ENCODE measurements at regions not wholly inside any gene's neighbourhood (a gene's known extent, or its start where the extent isn't known, plus 50 kb on each side); places are given as distances from the start of the nearest gene placed in this dataset.

- DNase-seq = no peak
Measured at GRCh38 chr5:110085826-110086225, 396.1 kb downstream of the MAN2A1 start.

- peak; percentile 32 for DNase-seq
Measured at GRCh38 chr5:110086658-110087388, 397.1 kb downstream of the MAN2A1 start.

GRCh38 chr5:110087829-110088228, 398.1 kb downstream of the MAN2A1 start:
- no peak for DNase-seq

GRCh38 chr5:110088676-110089436, 399.1 kb downstream of the MAN2A1 start:
- DNase-seq = no peak

GRCh38 chr5:110092955-110093785, 403.4 kb downstream of the MAN2A1 start:
- DNase-seq = no peak

- no peak for DNase-seq
Measured at GRCh38 chr5:110094109-110094508, 404.4 kb downstream of the MAN2A1 start.

- no peak for DNase-seq
Measured at GRCh38 chr5:110094548-110094947, 404.8 kb downstream of the MAN2A1 start.

- DNase-seq = no peak
Measured at GRCh38 chr5:110096419-110096818, 406.7 kb downstream of the MAN2A1 start.

- no peak for DNase-seq
Measured at GRCh38 chr5:110099572-110099971, 409.8 kb downstream of the MAN2A1 start.

GRCh38 chr5:110103081-110103480, 413.4 kb downstream of the MAN2A1 start:
- DNase-seq = no peak

- DNase-seq = no peak
Measured at GRCh38 chr5:110104060-110104725, 414.5 kb downstream of the MAN2A1 start.

GRCh38 chr5:110104726-110105669, 415.3 kb downstream of the MAN2A1 start:
- no peak for DNase-seq

- DNase-seq = no peak
Measured at GRCh38 chr5:110105692-110106091, 416.0 kb downstream of the MAN2A1 start.

GRCh38 chr5:110106750-110107149, 417.0 kb downstream of the MAN2A1 start:
- no peak for DNase-seq

GRCh38 chr5:110108520-110108919, 418.8 kb downstream of the MAN2A1 start:
- DNase-seq = no peak

GRCh38 chr5:110109667-110110066, 419.9 kb downstream of the MAN2A1 start:
- DNase-seq = no peak

GRCh38 chr5:110112348-110112747, 422.6 kb downstream of the MAN2A1 start:
- DNase-seq = no peak

- no peak for DNase-seq
Measured at GRCh38 chr5:110115503-110115902, 425.8 kb downstream of the MAN2A1 start.

GRCh38 chr5:110116539-110116938, 426.8 kb downstream of the MAN2A1 start:
- DNase-seq = no peak

- no peak for DNase-seq
Measured at GRCh38 chr5:110134963-110135935, 445.5 kb downstream of the MAN2A1 start.

All from stimulated activated CD4-positive, alpha-beta T cell treated with anti-CD3 and anti-CD28 coated beads, Interleukin-2, amount 100 ng/mL, for 48 hours (primary cell).